Peyer's patch (tissue), 4 donors: ENCODE measurements at regions not wholly inside any gene's neighbourhood (a gene's known extent, or its start where the extent isn't known, plus 50 kb on each side); places are given as distances from the start of the nearest gene placed in this dataset.

Experiments
- DNase-seq, 3 donors: peaks; one replicate each; pipeline ENCODE4 v3.0.0-alpha.2; 2017 to 2019
- H3K27ac ChIP-seq, 4 donors: fragments of 200-600 bp; sonication (generic); one replicate each; pipeline ENCODE4 v1.5.1; 2016 to 2019
- H3K27me3 ChIP-seq, 2 donors: fragments of 200-600 bp; sonication (generic); one replicate each; pipeline ENCODE4 v1.5.1; 2019
- H3K36me3 ChIP-seq, 3 donors: fragments of 200-600 bp; sonication (generic); one replicate each; pipeline ENCODE4 v1.5.1; 2016 to 2019
- H3K4me1 ChIP-seq, 4 donors: fragments of 200-600 bp; sonication (generic); one replicate each; pipeline ENCODE4 v1.5.1; 2016 to 2019
- H3K4me3 ChIP-seq, 4 donors: fragments of 200-600 bp; sonication (generic); 1 replicate in 3 of 4; 2 replicates in 1 of 4; pipeline ENCODE4 v1.5.1; 2016 to 2019; ENCODE audit warnings: mild to moderate bottlenecking in 1 of 4
- H3K9me3 ChIP-seq, 4 donors: fragments of 200-600 bp; sonication (generic); one replicate each; pipeline ENCODE4 v1.5.1; 2016 to 2019; ENCODE audit warnings: mild to moderate bottlenecking in 1 of 4
- CTCF ChIP-seq, 6 experiments: fragments of 450-650 bp in 4 of 6; fragments of 200-600 bp in 2 of 6; sonication (generic) in 1 of 6; IDR thresholded peaks; one replicate each; pipeline ENCODE4 v1.5.1; 2017 to 2019; ENCODE audit warnings: antibody characterized with exemption in 6 of 6, mild to moderate bottlenecking in 3 of 6, moderate library complexity in 1 of 6
- POLR2A ChIP-seq, 2 donors: fragments of 450-650 bp; IDR thresholded peaks; one replicate each; pipeline ENCODE4 v1.5.1; 2017; ENCODE audit warnings: antibody characterized with exemption in 2 of 2, mild to moderate bottlenecking in 2 of 2, moderate library complexity in 2 of 2

GRCh38 chr7:15000157-15000556 is 97.6 kb upstream of the DGKB start:
- DNase-seq: no peak
- no peak overlapping the region for H3K27ac ChIP-seq
- no peaks in the 10 kb centered on the region for H3K4me1 ChIP-seq
- TF ChIP-seq CTCF (IDR thresholded peaks at IDR 0.05) (no peak), POLR2A (IDR thresholded peaks at IDR 0.05) (no peak)
- H3K36me3 ChIP-seq: no peaks in the 10 kb centered on the region
- H3K4me3 ChIP-seq: no peak overlapping the region
- H3K27me3 ChIP-seq: no peaks in the 10 kb centered on the region
- H3K9me3 ChIP-seq: no peaks in the 10 kb centered on the region

GRCh38 chr7:14999331-14999730 is 96.8 kb upstream of the DGKB start:
- Histone ChIP-seq H3K4me3 (no peak overlapping the region), H3K4me1 (no peaks in the 10 kb centered on the region), H3K9me3 (no peaks in the 10 kb centered on the region), H3K27ac (no peak overlapping the region), H3K27me3 (no peaks in the 10 kb centered on the region), H3K36me3 (no peaks in the 10 kb centered on the region)
- TF ChIP-seq CTCF (IDR thresholded peaks at IDR 0.05) (no peak), POLR2A (IDR thresholded peaks at IDR 0.05) (no peak)
- DNase-seq: no peak

- H3K4me1 ChIP-seq: no peaks in the 10 kb centered on the region
- H3K27me3 ChIP-seq: no peaks in the 10 kb centered on the region
- TF ChIP-seq POLR2A (IDR thresholded peaks at IDR 0.05) (no peak), CTCF (IDR thresholded peaks at IDR 0.05) (no peak)
- no peak overlapping the region for H3K27ac ChIP-seq
- H3K36me3 ChIP-seq: no peaks in the 10 kb centered on the region
- H3K4me3 ChIP-seq: no peak overlapping the region
- no peak for DNase-seq
- no peaks in the 10 kb centered on the region for H3K9me3 ChIP-seq
Measured at GRCh38 chr7:14995774-14996173, 93.2 kb upstream of the DGKB start.

GRCh38 chr7:14988941-14989340 is 86.4 kb upstream of the DGKB start:
- no peak for TF ChIP-seq CTCF (IDR thresholded peaks at IDR 0.05)
- no peak for TF ChIP-seq POLR2A (IDR thresholded peaks at IDR 0.05)
- Histone ChIP-seq H3K27ac (no peak overlapping the region), H3K36me3 (no peaks in the 10 kb centered on the region), H3K4me3 (no peak overlapping the region), H3K4me1 (no peaks in the 10 kb centered on the region), H3K27me3 (no peaks in the 10 kb centered on the region), H3K9me3 (no peaks in the 10 kb centered on the region)
- DNase-seq: no peak

- H3K9me3 ChIP-seq: peaks cover 0 to 3% (median 0%) of the 10 kb centered on the region in 4 donors
- H3K4me3 ChIP-seq: no peak overlapping the region
- H3K4me1 ChIP-seq: no peaks in the 10 kb centered on the region
- H3K27me3 ChIP-seq: no peaks in the 10 kb centered on the region
- no peak overlapping the region for H3K27ac ChIP-seq
- no peak for DNase-seq
- TF ChIP-seq POLR2A (IDR thresholded peaks at IDR 0.05) (no peak), CTCF (IDR thresholded peaks at IDR 0.05) (no peak)
- no peaks in the 10 kb centered on the region for H3K36me3 ChIP-seq
Measured at GRCh38 chr7:14978687-14979086, 76.1 kb upstream of the DGKB start.

- Histone ChIP-seq H3K4me1 (no peaks in the 10 kb centered on the region), H3K27ac (no peak overlapping the region), H3K4me3 (no peak overlapping the region), H3K36me3 (no peaks in the 10 kb centered on the region), H3K9me3 (no peaks in the 10 kb centered on the region), H3K27me3 (no peaks in the 10 kb centered on the region)
- TF ChIP-seq CTCF (IDR thresholded peaks at IDR 0.05) (no peak), POLR2A (IDR thresholded peaks at IDR 0.05) (no peak)
- no peak for DNase-seq
Measured at GRCh38 chr7:14974688-14975087, 72.1 kb upstream of the DGKB start.
